Kidney (tissue), 13 donors: ENCODE measurements at regions not wholly inside any gene's neighbourhood (a gene's known extent, or its start where the extent isn't known, plus 50 kb on each side); places are given as distances from the start of the nearest gene placed in this dataset.

Source experiments
- DNase-seq, 5 donors: peaks; one replicate each; pipeline ENCODE4 v3.0.0-alpha.2; 2013 to 2020
- FAIRE-seq: peaks from 2 replicates; lab custom pipeline; 2012; peaks lifted over from hg19 to GRCh38; lab: Jason Lieb, UNC
- H3K27ac ChIP-seq, 2 donors: one replicate each; pipeline ENCODE4 v1.7.0; 2013; ENCODE audit warnings: low read depth in 2 of 2, low read length in 2 of 2, inconsistent platforms in 1 of 2
- H3K27me3 ChIP-seq: one replicate; pipeline ENCODE4 v1.7.1; 2013; ENCODE audit warnings: low read length, inconsistent platforms; ENCODE audit not compliant: control insufficient read depth, insufficient read depth
- H3K36me3 ChIP-seq, 3 donors: one replicate each; pipeline versions ENCODE4 v1.7.0 to v1.7.1; 2013; ENCODE audit warnings: low read length in 3 of 3, control low read depth in 1 of 3, inconsistent platforms in 1 of 3; ENCODE audit not compliant: insufficient read depth in 3 of 3, control insufficient read depth in 2 of 3
- H3K4me1 ChIP-seq, 3 donors: one replicate each; pipeline versions ENCODE4 v1.7.0 to v1.7.1; 2013; ENCODE audit warnings: low read length in 3 of 3, inconsistent platforms in 1 of 3, low read depth in 1 of 3; ENCODE audit not compliant: control insufficient read depth in 2 of 3, insufficient read depth in 2 of 3
- H3K4me3 ChIP-seq, 3 donors: one replicate each; pipeline versions ENCODE4 v1.7.0 to v1.8.1; 2013; ENCODE audit warnings: low read length in 3 of 3, control low read depth in 1 of 3, inconsistent platforms in 1 of 3
- H3K9ac ChIP-seq, 3 donors: one replicate each; pipeline versions ENCODE4 v1.7.0 to v1.7.1; 2013; ENCODE audit warnings: low read length in 3 of 3, control low read depth in 1 of 3, inconsistent platforms in 1 of 3
- H3K9me3 ChIP-seq, 3 donors: one replicate each; pipeline versions ENCODE4 v1.7.0 to v1.7.1; 2013; ENCODE audit warnings: low read length in 3 of 3, control low read depth in 1 of 3, inconsistent platforms in 1 of 3; ENCODE audit not compliant: control insufficient read depth in 2 of 3, insufficient read depth in 1 of 3
- CTCF ChIP-seq: IDR thresholded peaks from 3 replicates; pipeline ENCODE4 v1.5.1; 2012; ENCODE audit warnings: mild to moderate bottlenecking, moderate library complexity, borderline replicate concordance; ENCODE audit not compliant: insufficient read depth; ENCODE audit errors: extremely low read depth
- intact Hi-C: fragments of 100-400 bp; cut with DNase I; formaldehyde crosslinking; loops from one replicate; pipeline ENCODE4 v1.11.1; 2022
- donor health status: control.
- donor health status: control.
- donor health status: control.
- donor health status: control.
- donor health status: control.
- donor health status: DM: yes; HTN: yes; CAD: no.
- donor health status: Normal renal cell carcinoma (clear cell type).

- Histone ChIP-seq H3K27me3 (no peaks in the 10 kb centered on the region), H3K9ac (no peak overlapping the region), H3K36me3 (no peaks in the 10 kb centered on the region), H3K27ac (no peak overlapping the region), H3K9me3 (no peaks in the 10 kb centered on the region), H3K4me3 (no peak overlapping the region), H3K4me1 (no peaks in the 10 kb centered on the region)
- intact Hi-C loops, result no loop called here
- no peak for FAIRE-seq
- no peak for TF ChIP-seq CTCF
- no peak for DNase-seq
These were observed 1587.7 kb downstream of the AMY1C start for GRCh38 chr1:105337420-105337819.

GRCh38 chr1:105343317-105343716, 1593.6 kb downstream of the AMY1C start:
- no peak overlapping the region for H3K9ac ChIP-seq
- no peak for DNase-seq
- no peaks in the 10 kb centered on the region for H3K27me3 ChIP-seq
- no peak for TF ChIP-seq CTCF
- no peak for FAIRE-seq
- no peaks in the 10 kb centered on the region for H3K9me3 ChIP-seq
- no peaks in the 10 kb centered on the region for H3K4me1 ChIP-seq
- no peak overlapping the region for H3K27ac ChIP-seq
- H3K4me3 ChIP-seq, result no peak overlapping the region
- intact Hi-C loops, result no loop called here
- no peaks in the 10 kb centered on the region for H3K36me3 ChIP-seq

- intact Hi-C loops, result no loop called here
These were observed 1609.8 kb downstream of the AMY1C start for GRCh38 chr1:105359457-105359856.

More at GRCh38 chr1:105359457-105359856, 1609.8 kb downstream of the AMY1C start:
- H3K9ac ChIP-seq, result no peak overlapping the region
- no peaks in the 10 kb centered on the region for H3K36me3 ChIP-seq
- FAIRE-seq, result no peak
- DNase-seq, result no peak
- no peaks in the 10 kb centered on the region for H3K27me3 ChIP-seq
- H3K9me3 ChIP-seq, result no peaks in the 10 kb centered on the region
- H3K27ac ChIP-seq, result no peak overlapping the region
- H3K4me1 ChIP-seq, result no peaks in the 10 kb centered on the region
- TF ChIP-seq CTCF, result no peak
- H3K4me3 ChIP-seq, result no peak overlapping the region
